Urinary bladder (tissue), 3 donors: ENCODE measurements at regions not wholly inside any gene's neighbourhood (a gene's known extent, or its start where the extent isn't known, plus 50 kb on each side); places are given as distances from the start of the nearest gene placed in this dataset.
"Not testable (repeated sequence)": the region's sequence is repeated elsewhere in the genome, so short reads cannot be mapped to it uniquely, and the experiment has no call there.

ENCODE experiments used
- DNase-seq: peaks from one replicate; pipeline ENCODE4 v3.0.0-alpha.2; 2015; ENCODE audit errors: extremely low spot score
- H3K27ac ChIP-seq: one replicate; pipeline ENCODE4 v1.5.1; 2013; ENCODE audit warnings: low read depth, mild to moderate bottlenecking, moderate library complexity
- H3K36me3 ChIP-seq: one replicate; pipeline ENCODE4 v1.6.1; 2013; ENCODE audit warnings: mild to moderate bottlenecking, moderate library complexity; ENCODE audit not compliant: insufficient read depth
- H3K4me1 ChIP-seq: one replicate; pipeline ENCODE4 v1.6.1; 2013; ENCODE audit warnings: mild to moderate bottlenecking, moderate library complexity; ENCODE audit not compliant: insufficient read depth
- H3K4me3 ChIP-seq: one replicate; pipeline ENCODE4 v1.5.1; 2013; ENCODE audit warnings: low read depth, low read length
- WGBS: extraction: QIAGEN DNeasy Blood & Tissue Kit; methylation state at CpG from one replicate; pipeline ENCODE4 v1.1.7; 2013; 5-methylcytosine and 5-hydroxymethylcytosine counted together
- donor health status: healthy with polysubstance abuse.
- donor health status: healthy.

DNA sequence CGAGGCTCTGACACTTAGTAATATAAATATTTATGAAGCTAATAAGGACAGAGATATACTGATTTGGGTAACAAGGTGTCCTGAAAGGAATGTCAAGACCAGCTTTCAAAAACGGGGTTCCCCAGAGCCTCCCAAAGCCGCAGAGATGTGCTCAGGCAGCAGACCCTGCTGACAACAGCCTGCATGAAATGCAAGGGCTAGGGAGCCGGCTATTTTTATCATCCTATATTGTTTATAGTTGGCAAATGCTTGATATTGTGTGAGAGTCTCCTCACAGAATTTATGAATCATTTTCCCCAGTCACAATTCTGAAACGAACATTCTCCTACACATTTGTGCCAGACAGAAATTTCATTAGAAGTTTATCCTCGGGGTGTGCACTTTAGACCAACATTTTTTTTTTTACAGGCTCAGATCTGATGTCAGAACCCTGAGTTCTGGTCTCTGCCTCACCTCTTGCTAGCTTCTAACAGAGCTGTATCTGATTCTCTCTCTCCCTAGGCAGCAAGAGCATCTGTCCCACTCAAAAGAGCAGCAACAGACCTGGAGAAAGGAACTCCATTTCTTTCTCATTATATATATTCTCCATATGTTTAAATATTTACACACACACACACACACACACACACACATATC, 302.3 kb upstream of the PLD5 start:
- WGBS = 13% methylated on average over 6 of the region's 6 CpGs
- no peaks in the 10 kb centered on the region for H3K36me3 ChIP-seq
- no peak for DNase-seq
- no peak overlapping the region for H3K27ac ChIP-seq
- no peak overlapping the region for H3K4me3 ChIP-seq
- no peaks in the 10 kb centered on the region for H3K4me1 ChIP-seq

DNA sequence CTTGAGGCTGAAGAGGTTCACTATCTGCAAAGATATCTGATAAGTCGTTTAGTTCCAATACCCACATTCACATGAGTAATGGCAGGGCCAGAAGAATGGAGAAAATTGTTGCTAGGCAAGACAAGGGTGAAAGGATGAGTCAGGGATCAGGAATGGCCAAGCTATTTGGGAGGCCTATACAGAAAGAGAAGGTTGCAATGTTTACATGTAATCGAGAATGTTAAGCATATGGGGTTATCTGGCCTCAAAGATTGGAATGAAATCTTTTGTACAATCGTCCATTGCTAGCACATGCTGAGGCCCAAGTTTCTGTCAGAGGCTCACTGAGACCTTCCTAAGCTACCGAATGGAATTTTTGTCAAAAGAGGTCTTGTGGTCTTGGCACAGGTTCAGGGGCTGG, 299.9 kb upstream of the PLD5 start:
- 49% methylated on average over 4 of the region's 4 CpGs for WGBS
- H3K27ac ChIP-seq = no peak overlapping the region
- no peaks in the 10 kb centered on the region for H3K36me3 ChIP-seq
- no peaks in the 10 kb centered on the region for H3K4me1 ChIP-seq
- no peak for DNase-seq
- H3K4me3 ChIP-seq = no peak overlapping the region

- H3K27ac ChIP-seq = no peak overlapping the region
- 70% methylated on average over 5 of the region's 5 CpGs for WGBS
- no peak for DNase-seq
- H3K4me3 ChIP-seq = no peak overlapping the region
- no peaks in the 10 kb centered on the region for H3K4me1 ChIP-seq
- no peaks in the 10 kb centered on the region for H3K36me3 ChIP-seq
These were observed 289.1 kb upstream of the PLD5 start for GRCh38 chr1:242813490-242814091.

GRCh38 chr1:242811092-242811840, 286.8 kb upstream of the PLD5 start:
- WGBS = 76% methylated on average over 5 of the region's 5 CpGs
- no peak overlapping the region for H3K4me3 ChIP-seq
- H3K4me1 ChIP-seq = no peaks in the 10 kb centered on the region
- H3K36me3 ChIP-seq = no peaks in the 10 kb centered on the region
- DNase-seq = no peak
- H3K27ac ChIP-seq = no peak overlapping the region

GRCh38 chr1:242806324-242806723, 281.8 kb upstream of the PLD5 start:
- no peak overlapping the region for H3K4me3 ChIP-seq
- WGBS = 46% methylated on average over 2 of the region's 2 CpGs
- DNase-seq = no peak
- no peaks in the 10 kb centered on the region for H3K36me3 ChIP-seq
- H3K27ac ChIP-seq = no peak overlapping the region
- H3K4me1 ChIP-seq = no peaks in the 10 kb centered on the region

GRCh38 chr1:242805360-242805759, 280.9 kb upstream of the PLD5 start:
- not testable (repeated sequence) for H3K4me3 ChIP-seq, H3K36me3 ChIP-seq, H3K27ac ChIP-seq, DNase-seq, H3K4me1 ChIP-seq
- WGBS = 75% methylated on average over 1 of the region's 1 CpG

DNA sequence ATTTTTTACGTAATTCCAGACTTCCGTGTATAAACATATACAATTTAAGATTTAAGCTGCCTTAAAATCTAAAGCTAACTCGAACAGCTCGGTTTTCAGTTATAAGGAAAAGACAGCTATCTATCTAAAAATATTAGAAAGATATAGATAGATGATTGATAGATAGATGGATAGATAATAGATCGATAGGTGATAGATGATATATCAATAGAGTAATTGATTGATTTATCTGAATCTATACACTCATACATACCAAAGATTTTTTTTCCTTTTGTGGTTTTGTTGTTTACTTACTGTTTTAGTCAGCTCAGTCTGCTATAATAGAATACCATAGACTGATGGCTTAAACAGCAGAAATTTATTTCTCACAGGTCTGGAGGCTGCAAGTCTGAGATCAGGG, 278.5 kb upstream of the PLD5 start:
- H3K36me3 ChIP-seq = peaks cover 2% of the 10 kb centered on the region
- no peak overlapping the region for H3K4me3 ChIP-seq
- H3K27ac ChIP-seq = no peak overlapping the region
- 82% methylated on average over 5 of the region's 5 CpGs for WGBS
- DNase-seq = no peak
- no peaks in the 10 kb centered on the region for H3K4me1 ChIP-seq

GRCh38 chr1:242800521-242800920, 276.0 kb upstream of the PLD5 start:
- DNase-seq = no peak
- Histone ChIP-seq H3K27ac (no peak overlapping the region), H3K36me3 (peaks cover 2% of the 10 kb centered on the region), H3K4me1 (no peaks in the 10 kb centered on the region), H3K4me3 (no peak overlapping the region)
- WGBS = 27% methylated on average over 2 of the region's 2 CpGs

DNA sequence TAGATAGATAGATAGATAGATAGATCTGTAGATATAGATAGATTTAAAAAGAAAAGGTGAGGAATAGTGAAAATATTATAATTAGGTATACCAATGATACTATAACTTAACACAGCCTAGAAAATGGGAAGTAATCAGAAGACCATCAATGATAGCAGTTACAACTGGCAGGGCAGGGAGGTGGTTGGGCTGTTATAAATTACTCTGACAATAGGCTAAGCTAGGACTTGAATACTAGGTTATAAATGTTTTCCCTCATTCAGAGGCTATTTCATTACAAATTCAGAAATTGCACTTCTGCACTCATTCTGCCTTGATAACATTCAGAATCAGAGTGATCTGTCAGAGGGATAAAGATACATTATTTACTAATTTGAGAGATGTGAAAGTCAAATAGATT, 273.4 kb upstream of the PLD5 start:
- H3K4me3 ChIP-seq = no peak overlapping the region
- no peaks in the 10 kb centered on the region for H3K4me1 ChIP-seq
- no peak overlapping the region for H3K27ac ChIP-seq
- no peak for DNase-seq
- H3K36me3 ChIP-seq = peaks cover 2% of the 10 kb centered on the region

DNA sequence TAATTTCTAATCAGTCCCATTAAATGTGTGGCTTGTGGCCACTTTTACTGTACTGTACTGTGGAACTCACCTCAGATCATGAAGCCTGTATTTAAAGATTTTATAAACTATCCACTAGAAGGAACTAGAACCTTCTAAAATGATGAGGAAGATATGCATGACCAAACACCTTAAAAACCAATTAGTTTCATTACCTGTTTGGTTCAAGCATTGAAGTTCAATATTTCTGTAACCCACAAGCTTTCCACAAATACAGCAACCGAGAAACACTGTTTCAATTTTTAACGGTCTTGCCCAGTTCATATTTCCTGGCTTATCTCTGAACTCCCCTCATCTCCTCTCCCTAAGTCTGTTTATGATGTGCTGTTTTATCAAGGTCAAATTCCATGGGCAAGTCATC, 264.3 kb upstream of the PLD5 start:
- H3K4me3 ChIP-seq = no peak overlapping the region
- no peaks in the 10 kb centered on the region for H3K36me3 ChIP-seq
- WGBS = 14% methylated on average over 2 of the region's 2 CpGs
- H3K27ac ChIP-seq = no peak overlapping the region
- DNase-seq = no peak
- no peaks in the 10 kb centered on the region for H3K4me1 ChIP-seq

DNA sequence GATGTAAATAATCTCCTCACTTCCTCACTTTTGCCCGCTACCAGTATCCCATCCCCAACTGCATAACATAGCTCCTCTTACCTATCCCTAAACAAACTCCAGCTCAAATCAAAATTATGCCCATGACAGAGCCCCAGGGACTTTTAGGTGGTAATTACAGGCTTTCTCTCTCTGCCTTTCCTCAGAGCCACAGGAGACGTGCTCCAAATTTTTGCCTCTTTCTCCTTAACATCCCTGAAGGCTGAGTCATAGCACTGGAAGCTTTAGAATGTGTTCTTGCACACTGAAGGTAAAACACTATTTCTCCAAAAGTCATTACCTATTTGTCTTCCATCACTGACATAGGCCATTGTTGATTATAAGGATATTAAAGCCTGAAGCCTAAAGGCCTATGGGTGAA, 263.5 kb upstream of the PLD5 start:
- Histone ChIP-seq H3K4me3 (no peak overlapping the region), H3K4me1 (no peaks in the 10 kb centered on the region), H3K36me3 (no peaks in the 10 kb centered on the region), H3K27ac (no peak overlapping the region)
- 66% methylated on average over 2 of the region's 2 CpGs for WGBS
- no peak for DNase-seq

DNA sequence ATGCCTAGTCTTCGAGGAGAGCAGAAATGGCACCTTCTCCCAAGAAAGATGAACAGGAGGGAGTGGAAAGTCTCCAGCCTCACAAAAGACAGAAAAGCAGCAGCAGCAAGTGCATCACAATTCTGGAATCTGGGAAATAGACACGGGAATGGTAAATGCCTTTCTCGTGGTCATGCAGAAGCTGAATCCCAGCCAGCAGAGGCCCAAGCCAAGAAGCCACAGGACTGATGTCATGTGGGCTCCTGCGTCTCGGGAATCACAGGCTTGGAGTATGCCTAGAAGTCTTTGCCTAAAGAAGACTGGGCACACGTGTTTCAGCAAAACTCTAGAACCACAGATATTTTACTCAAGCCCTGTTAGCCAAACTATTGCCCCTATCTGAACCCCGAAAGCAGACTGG, 260.3 kb upstream of the PLD5 start:
- Histone ChIP-seq H3K27ac (no peak overlapping the region), H3K36me3 (no peaks in the 10 kb centered on the region), H3K4me3 (no peak overlapping the region), H3K4me1 (no peaks in the 10 kb centered on the region)
- DNase-seq = no peak
- WGBS = 53% methylated on average over 7 of the region's 7 CpGs

- no peaks in the 10 kb centered on the region for H3K36me3 ChIP-seq
- WGBS = 71% methylated on average over 4 of the region's 4 CpGs
- no peak for DNase-seq
- no peaks in the 10 kb centered on the region for H3K4me1 ChIP-seq
- H3K27ac ChIP-seq = no peak overlapping the region
- no peak overlapping the region for H3K4me3 ChIP-seq
These were observed 259.6 kb upstream of the PLD5 start for GRCh38 chr1:242784084-242784483.

- Histone ChIP-seq H3K4me1 (no peaks in the 10 kb centered on the region), H3K36me3 (no peaks in the 10 kb centered on the region), H3K27ac (no peak overlapping the region), H3K4me3 (no peak overlapping the region)
- DNase-seq = no peak
- WGBS = 94% methylated on average over 20 of the region's 20 CpGs
These were observed 249.8 kb upstream of the PLD5 start for GRCh38 chr1:242774256-242774655.
